Spleen (tissue), 11 donors: ENCODE measurements at regions not wholly inside any gene's neighbourhood (a gene's known extent, or its start where the extent isn't known, plus 50 kb on each side); places are given as distances from the start of the nearest gene placed in this dataset.

ENCODE experiments used
- DNase-seq: peaks from one replicate; pipeline ENCODE4 v3.0.0-alpha.2; 2020
- H3K27ac ChIP-seq, 8 donors: fragments of 200-600 bp; sonication (generic) in 7 of 8; 1 replicate in 4 of 8; 2 replicates in 4 of 8; pipeline versions ENCODE4 v1.5.0 to v1.8.0; 2016 to 2021; ENCODE audit warnings: inconsistent platforms in 4 of 8, mild to moderate bottlenecking in 4 of 8, moderate library complexity in 1 of 8
- H3K27me3 ChIP-seq, 7 donors: fragments of 200-600 bp; sonication (generic) in 6 of 7; replicated peaks in 1 of 7; 1 replicate in 4 of 7; 2 replicates in 3 of 7; pipeline versions ENCODE4 v1.5.0 to v1.8.0; 2016 to 2021; ENCODE audit warnings: inconsistent platforms in 3 of 7, mild to moderate bottlenecking in 1 of 7
- H3K36me3 ChIP-seq, 6 donors: fragments of 200-600 bp; sonication (generic) in 5 of 6; 1 replicate in 4 of 6; 2 replicates in 2 of 6; pipeline versions ENCODE4 v1.5.0 to v1.8.0; 2016 to 2021; ENCODE audit warnings: inconsistent platforms in 2 of 6
- H3K4me1 ChIP-seq, 6 donors: fragments of 200-600 bp; sonication (generic) in 5 of 6; 1 replicate in 3 of 6; 2 replicates in 3 of 6; pipeline versions ENCODE4 v1.5.0 to v1.8.0; 2016 to 2021; ENCODE audit warnings: inconsistent platforms in 3 of 6
- H3K4me3 ChIP-seq, 8 donors: fragments of 200-600 bp; sonication (generic) in 7 of 8; 1 replicate in 4 of 8; 2 replicates in 4 of 8; pipeline versions ENCODE4 v1.5.0 to v1.8.0; 2016 to 2021; ENCODE audit warnings: inconsistent platforms in 4 of 8, mild to moderate bottlenecking in 4 of 8, moderate library complexity in 2 of 8
- H3K9me3 ChIP-seq, 8 donors: fragments of 200-600 bp; sonication (generic) in 7 of 8; 1 replicate in 4 of 8; 2 replicates in 4 of 8; pipeline versions ENCODE4 v1.5.0 to v1.8.0; 2016 to 2021; ENCODE audit warnings: inconsistent platforms in 4 of 8
- CTCF ChIP-seq, 11 experiments: fragments of 200-600 bp in 7 of 11; fragments of 450-650 bp in 4 of 11; sonication (generic) in 4 of 11; IDR thresholded peaks in 8 of 11; conservative IDR thresholded peaks in 3 of 11; 1 replicate in 7 of 11; 2 replicates in 4 of 11; pipeline versions ENCODE4 v1.4.0 to v1.8.0; 2016 to 2021; ENCODE audit warnings: antibody characterized with exemption in 11 of 11, inconsistent platforms in 4 of 11, mild to moderate bottlenecking in 1 of 11
- POLR2A ChIP-seq, 3 donors: fragments of 450-650 bp; IDR thresholded peaks; one replicate each; pipeline ENCODE4 v1.5.1; 2017; ENCODE audit warnings: antibody characterized with exemption in 3 of 3, mild to moderate bottlenecking in 1 of 3
- POLR2AphosphoS5 ChIP-seq, 3 donors: sonication (generic); formaldehyde crosslinking; IDR thresholded peaks; one replicate each; pipeline ENCODE4 v1.5.1; 2017; ENCODE audit warnings: antibody characterized with exemption in 3 of 3
- WGBS, 5 donors: extraction: QIAGEN DNeasy Blood & Tissue Kit in 3 of 5; methylation state at CpG; one replicate each; pipeline versions ENCODE4 v1.1.5 to v1.1.7; 2013 to 2018; 5-methylcytosine and 5-hydroxymethylcytosine counted together
- intact Hi-C: fragments of 100-400 bp; cut with DNase I; formaldehyde crosslinking; loops from one replicate; pipeline ENCODE4 v1.15.0; 2023; ENCODE audit warnings: low total_unique reads
- donor health status: healthy with polysubstance abuse.
- donor health status: DM: no; HTN: no; CAD: no; lungs with moderate emphysema.
- donor health status: DM: no; HTN: no; CAD: no.
- donor health status: Bipolar disorder and iron deficiency.
- donor health status: healthy.
- donor health status: DM: no; HTN: no; CAD: no.
- donor health status: DM: yes; HTN: yes; CAD: no.

DNA sequence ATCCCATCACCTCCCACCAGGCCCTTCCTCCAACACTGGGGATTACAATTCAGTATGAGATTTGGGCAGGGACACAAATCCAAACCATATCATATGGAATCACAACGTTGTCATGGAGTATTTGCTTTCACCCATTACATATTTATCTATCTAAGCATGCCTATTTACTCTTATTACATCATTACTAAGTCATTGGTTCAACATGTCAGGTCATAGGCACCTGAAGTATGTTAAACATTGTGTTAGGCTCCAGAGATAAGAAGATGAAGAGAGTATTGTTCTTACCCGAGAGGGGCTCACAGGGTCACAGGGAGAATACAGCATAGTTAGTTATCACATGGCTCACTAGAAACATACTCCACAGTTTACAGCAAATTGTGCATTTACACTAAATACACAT lies 150.5 kb downstream of the TMEM161B start:
- H3K4me1 ChIP-seq, result no peaks in the 10 kb centered on the region
- H3K4me3 ChIP-seq, result no peak overlapping the region
- no peak for DNase-seq
- TF ChIP-seq POLR2A (IDR thresholded peaks at IDR 0.05), result no peak
- H3K27me3 ChIP-seq, result peaks cover 0 to 10% (median 0%) of the 10 kb centered on the region in 7 donors
- H3K27ac ChIP-seq, result no peak overlapping the region
- H3K36me3 ChIP-seq, result no peaks in the 10 kb centered on the region
- H3K9me3 ChIP-seq, result peaks cover 0 to 7% (median 0%) of the 10 kb centered on the region in 8 donors
- WGBS, 5 donors, result 43 to 72% (median 57%) methylated on average over 2 of the region's 2 CpGs
- intact Hi-C loops, result no loop called here

- Histone ChIP-seq H3K9me3 (peaks cover 0 to 7% (median 0%) of the 10 kb centered on the region in 8 donors), H3K27ac (no peak overlapping the region), H3K36me3 (no peaks in the 10 kb centered on the region), H3K4me1 (no peaks in the 10 kb centered on the region), H3K27me3 (peaks cover 0 to 10% (median 0%) of the 10 kb centered on the region in 7 donors), H3K4me3 (no peak overlapping the region)
- intact Hi-C loops, result no loop called here
- DNase-seq, result no peak
- TF ChIP-seq CTCF (IDR thresholded peaks at IDR 0.05 in 8 of 11, conservative IDR thresholded peaks at IDR 0.05 in 3 of 11), result no peak
- TF ChIP-seq POLR2AphosphoS5 (IDR thresholded peaks at IDR 0.05), result no peak
- no peak for TF ChIP-seq POLR2A (IDR thresholded peaks at IDR 0.05)
Observed at GRCh38 chr5:88117546-88117945, 151.1 kb downstream of the TMEM161B start.

DNA sequence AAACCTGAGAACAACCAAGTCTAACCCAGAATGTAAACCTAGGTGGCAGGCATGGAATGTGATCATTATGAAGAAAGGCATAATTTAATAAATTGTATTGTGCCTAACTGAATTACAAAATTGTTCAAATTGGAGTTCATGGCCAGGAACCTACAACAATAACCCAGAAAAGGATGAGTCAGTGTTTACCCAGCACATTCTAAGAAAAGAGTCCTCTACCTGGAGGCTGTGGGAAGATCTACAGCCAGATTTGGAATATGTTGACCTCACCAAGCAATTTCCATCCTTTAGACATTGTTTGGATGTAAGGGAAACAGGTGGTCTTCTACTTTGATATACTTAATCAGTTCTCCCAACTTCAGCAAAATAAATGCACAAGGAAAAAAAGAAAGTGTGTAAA lies 152.2 kb downstream of the TMEM161B start:
- Histone ChIP-seq H3K27me3 (peaks cover 0 to 10% (median 0%) of the 10 kb centered on the region in 7 donors), H3K4me3 (no peak overlapping the region), H3K9me3 (no peaks in the 10 kb centered on the region), H3K27ac (no peak overlapping the region), H3K4me1 (no peaks in the 10 kb centered on the region), H3K36me3 (no peaks in the 10 kb centered on the region)
- TF ChIP-seq POLR2AphosphoS5 (IDR thresholded peaks at IDR 0.05), result no peak
- no peak for TF ChIP-seq POLR2A (IDR thresholded peaks at IDR 0.05)
- no peak for TF ChIP-seq CTCF (IDR thresholded peaks at IDR 0.05 in 8 of 11, conservative IDR thresholded peaks at IDR 0.05 in 3 of 11)
- intact Hi-C loops, result no loop called here
- DNase-seq, result no peak

GRCh38 chr5:88115211-88115610 lies 153.4 kb downstream of the TMEM161B start:
- intact Hi-C loops, result no loop called here

More at GRCh38 chr5:88115211-88115610, 153.4 kb downstream of the TMEM161B start:
- Histone ChIP-seq H3K4me1 (no peaks in the 10 kb centered on the region), H3K27me3 (peaks cover 0 to 6% (median 0%) of the 10 kb centered on the region in 7 donors), H3K27ac (no peak overlapping the region), H3K9me3 (no peaks in the 10 kb centered on the region), H3K36me3 (no peaks in the 10 kb centered on the region), H3K4me3 (no peak overlapping the region)
- 79 to 93% (median 85%) methylated on average over 3 of the region's 3 CpGs for WGBS, 5 donors
- TF ChIP-seq POLR2A (IDR thresholded peaks at IDR 0.05), result no peak
- TF ChIP-seq CTCF (IDR thresholded peaks at IDR 0.05 in 8 of 11, conservative IDR thresholded peaks at IDR 0.05 in 3 of 11), result no peak
- TF ChIP-seq POLR2AphosphoS5 (IDR thresholded peaks at IDR 0.05), result no peak
- no peak for DNase-seq
